ENCODE measurements at regions not wholly inside any gene's neighbourhood (a gene's known extent, or its start where the extent isn't known, plus 50 kb on each side); places are given as distances from the start of the nearest gene placed in this dataset.
"Not testable (repeated sequence)": the region's sequence is repeated elsewhere in the genome, so short reads cannot be mapped to it uniquely, and the experiment has no call there.

DNA sequence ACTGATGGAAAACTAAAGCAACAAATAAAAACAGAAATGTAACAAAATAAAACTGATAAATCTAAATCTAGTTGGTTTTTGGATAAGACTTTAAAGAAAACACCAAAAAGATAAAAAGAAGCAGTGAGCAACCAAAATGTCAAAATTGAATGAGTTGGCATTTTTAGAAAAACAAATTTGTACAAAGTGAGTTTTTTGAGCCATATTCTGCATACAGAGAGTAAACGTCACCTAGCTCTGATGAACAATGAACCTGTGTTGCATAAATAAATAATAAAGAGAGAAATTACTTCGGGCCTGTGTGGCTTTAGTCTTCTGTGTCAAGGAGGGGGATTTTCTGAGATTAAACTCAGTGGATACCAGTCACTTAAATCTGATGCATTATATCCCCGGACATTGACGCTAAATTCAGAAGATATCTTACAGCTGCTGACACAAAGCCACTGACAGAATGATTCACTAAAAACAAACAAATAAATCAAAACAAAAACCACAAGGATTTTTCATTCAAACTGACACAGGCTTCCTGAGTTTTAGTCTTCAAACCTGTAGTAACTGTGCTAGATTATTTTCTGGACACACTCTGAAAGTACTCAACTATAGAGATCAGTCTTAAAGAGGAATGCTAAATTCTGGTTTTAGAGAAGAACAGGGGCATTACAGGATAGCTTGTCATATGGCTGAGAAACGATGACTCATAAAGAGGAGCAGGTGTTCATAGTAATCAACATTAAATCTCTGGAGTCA is 403.5 kb upstream of the ST8SIA4 start:
- no peak for DNase-seq

GRCh38 chr5:101296477-101296876 is 393.4 kb upstream of the ST8SIA4 start:
- DNase-seq, result no peak

GRCh38 chr5:101292199-101292598 is 389.1 kb upstream of the ST8SIA4 start:
- no peak for DNase-seq

DNA sequence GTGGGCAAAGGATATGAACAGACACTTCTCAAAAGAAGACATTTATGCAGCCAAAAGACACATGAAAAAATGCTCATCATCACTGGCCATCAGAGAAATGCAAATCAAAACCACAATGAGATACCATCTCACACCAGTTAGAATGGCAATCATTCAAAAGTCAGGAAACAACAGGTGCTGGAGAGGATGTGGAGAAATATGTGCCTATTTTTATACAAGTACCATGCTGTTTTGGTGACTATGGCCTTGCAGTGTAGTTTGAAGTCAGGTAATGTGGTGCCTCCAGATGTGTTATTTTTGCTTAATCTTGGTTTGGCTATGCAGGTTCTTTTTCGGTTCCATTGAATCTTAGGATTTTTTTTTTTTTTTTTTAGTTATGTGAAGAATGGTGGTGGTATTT is 387.7 kb upstream of the ST8SIA4 start:
- not testable (repeated sequence) for DNase-seq

DNA sequence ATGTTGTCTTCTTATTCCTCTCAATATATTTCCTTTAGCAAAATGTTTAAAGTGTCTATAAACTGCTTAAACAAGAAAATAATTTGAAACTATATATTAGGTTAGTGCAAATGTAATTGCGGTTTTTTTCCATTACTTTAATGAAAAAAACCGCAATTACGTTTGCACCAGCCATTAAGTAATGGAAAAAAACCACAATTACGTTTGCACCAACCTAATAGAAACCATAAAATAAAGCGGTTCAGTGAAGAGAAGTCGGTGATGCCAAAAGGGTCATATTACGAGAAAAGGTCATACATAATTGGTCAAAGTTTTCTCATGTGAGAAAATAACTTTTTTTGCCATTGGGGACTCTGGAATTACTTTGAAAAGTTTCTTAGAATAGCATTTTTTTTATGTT is 385.6 kb upstream of the ST8SIA4 start:
- no peak for DNase-seq

DNA sequence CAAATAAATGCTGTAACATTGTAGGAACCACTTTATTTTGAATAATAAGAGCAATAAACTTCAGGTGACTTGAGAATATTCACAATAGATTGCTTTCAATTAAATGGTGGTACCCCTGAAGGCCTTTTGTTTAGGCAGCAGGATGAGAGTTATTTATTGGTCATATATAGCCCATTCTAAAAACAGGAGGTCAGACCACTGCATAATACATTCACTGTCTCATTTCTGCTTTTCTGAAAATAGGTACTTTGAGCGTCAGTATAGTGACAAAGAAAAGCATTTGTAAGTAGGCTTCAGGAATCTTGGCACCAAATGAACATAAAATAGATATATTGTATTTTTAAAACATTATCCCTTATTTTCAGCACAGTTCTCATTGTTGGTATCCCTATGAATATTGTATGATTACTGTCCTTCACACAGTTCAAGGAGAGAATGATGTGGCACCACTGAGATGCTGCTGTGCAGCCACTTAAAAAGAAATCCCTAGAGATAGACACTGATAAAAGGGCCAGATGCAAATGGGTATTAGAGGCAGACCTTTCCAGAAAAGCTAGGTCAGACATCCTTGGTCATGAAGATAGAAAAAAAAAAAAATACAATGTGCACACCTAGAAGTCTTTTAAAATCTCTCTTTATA is 381.8 kb upstream of the ST8SIA4 start:
- no peak for DNase-seq

DNA sequence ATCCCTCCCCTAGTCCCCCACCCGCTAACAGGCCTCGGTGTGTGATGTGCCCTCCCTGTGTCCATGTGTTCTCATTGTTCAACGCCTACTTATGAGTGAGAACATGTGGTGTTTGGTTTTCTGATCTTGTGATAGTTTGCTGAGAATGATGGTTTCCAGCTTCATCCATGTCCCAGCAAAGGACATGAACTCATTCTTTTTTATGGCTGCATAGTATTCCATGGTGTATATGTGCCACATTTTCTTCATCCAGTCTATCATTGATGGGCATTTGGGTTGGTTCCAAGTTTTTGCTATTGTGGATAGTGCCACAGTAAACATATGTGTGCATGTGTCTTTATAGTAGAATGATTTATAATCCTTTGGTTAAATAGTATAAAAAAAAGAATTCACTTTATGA is 380.9 kb upstream of the ST8SIA4 start:
- DNase-seq, result not testable (repeated sequence)

DNA sequence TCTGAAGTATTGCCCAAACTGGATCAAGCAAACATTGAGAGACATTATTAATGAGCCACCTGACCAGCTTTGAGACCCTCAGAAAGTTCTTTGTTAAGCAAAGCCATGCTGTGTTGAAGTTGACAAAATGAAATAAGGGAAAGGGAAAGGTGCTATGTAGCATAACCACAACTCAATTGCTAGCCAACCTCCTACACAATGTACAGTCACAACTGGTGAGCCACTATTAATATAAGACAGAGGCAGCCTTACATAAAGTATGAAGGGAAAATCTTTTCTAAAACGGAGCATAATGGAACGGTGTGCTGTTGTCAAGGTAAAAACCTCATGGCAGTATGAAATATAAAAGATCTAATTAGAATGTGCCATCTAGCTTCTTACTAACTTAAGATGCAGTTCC is 375.8 kb upstream of the ST8SIA4 start:
- DNase-seq, result no peak

DNA sequence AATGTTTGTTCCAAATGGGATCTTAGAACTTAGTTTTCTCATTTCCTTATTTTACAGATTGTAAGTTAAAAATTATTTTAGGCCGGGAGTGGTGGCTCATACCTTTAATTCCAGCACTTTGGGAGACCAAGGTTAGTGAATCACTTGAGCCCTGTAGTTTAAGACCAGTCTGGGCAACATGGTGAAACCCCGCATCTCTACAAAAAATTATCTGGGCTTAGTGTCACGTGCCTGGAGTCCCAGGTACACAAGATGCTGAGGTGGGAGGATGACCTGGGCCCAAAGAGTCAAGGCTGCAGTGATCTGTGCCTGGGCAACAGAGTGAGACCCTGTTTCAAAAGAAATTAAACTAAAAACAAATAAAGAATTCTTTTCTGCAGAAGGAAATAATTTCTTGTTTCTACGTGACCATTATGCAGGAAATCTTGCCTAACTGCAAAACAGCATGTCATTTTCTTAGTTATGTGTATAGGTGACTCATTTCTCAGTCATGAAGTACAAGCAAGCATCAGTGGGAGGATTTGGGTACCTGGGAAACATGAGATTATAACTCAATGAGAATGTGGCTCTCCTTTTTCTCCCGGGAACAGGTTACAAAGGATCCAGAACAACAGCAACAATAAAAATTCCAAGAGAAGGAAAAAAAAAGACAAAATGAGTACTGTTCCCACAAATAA is 375.1 kb upstream of the ST8SIA4 start:
- DNase-seq, result no peak

DNA sequence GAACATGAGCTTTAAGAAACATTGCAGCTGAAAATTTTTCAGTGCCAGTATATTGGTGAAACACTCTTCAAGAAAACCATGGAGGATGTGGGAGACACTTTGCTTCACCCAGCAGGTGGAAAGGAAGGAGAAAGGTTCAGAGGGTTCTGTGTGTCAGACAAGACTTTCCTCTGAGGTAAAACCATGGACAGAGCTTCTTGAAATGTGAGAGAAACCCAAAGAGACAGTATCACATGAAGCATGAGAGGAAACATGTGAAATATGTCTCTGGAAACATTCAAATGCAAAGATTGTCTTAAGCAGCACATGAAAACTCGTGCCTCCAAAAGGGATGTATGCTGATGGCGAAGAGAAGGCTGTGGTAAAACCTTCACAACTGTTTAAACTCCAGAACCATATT is 368.9 kb upstream of the ST8SIA4 start:
- DNase-seq, result no peak

GRCh38 chr5:101271416-101271815 is 368.3 kb upstream of the ST8SIA4 start:
- DNase-seq, result no peak

DNA sequence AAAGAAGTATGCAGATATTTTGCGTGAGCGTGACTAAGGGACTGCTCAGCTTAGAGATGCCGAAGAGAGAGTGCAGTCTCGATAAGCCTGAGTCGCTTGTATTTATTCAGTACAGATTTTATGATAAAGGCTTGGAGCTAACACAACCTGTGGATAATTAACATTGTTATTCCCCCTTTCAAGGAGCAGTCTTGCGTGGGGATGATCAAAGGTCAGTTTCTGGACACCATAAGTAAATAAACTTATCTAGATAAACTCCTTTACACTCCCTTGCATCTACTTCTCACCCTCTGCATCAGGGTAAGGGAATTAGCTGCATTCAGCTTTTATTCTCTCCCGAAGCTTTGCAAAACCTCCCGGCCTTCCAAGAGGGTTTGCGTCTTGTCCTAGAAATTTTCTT is 357.8 kb upstream of the ST8SIA4 start:
- no peak for DNase-seq

GRCh38 chr5:101253096-101253495 is 350.0 kb upstream of the ST8SIA4 start:
- DNase-seq, result no peak

GRCh38 chr5:101244621-101245020 is 341.5 kb upstream of the ST8SIA4 start:
- no peak for DNase-seq

DNA sequence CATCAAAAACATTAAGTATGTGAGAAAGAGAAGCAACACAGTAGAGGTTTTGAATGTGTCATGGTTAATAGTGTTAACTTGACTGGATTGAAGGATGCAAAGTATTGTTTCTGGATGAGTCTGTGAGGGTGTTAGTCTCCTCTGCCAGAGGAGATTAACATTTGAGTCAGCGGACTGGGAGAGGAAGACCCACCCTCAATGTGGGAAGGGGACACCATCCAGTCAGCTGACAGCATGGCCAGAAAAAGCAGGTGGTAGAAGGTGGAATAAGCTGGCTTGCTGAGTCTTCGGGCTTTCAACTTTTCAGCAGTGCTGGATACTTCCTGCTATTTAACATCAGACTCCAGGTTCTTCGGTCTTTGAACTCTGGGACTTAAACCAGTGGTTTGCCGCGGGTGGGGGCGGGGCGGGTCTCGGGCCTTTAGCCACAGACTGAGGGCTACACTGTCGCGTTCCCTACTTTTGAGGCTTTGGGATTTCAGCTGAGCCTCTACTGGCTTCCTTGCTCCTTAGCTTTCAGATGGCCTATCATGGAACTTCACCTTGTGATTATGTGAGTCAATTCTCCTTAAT is 309.9 kb upstream of the ST8SIA4 start:
- no peak for DNase-seq

DNA sequence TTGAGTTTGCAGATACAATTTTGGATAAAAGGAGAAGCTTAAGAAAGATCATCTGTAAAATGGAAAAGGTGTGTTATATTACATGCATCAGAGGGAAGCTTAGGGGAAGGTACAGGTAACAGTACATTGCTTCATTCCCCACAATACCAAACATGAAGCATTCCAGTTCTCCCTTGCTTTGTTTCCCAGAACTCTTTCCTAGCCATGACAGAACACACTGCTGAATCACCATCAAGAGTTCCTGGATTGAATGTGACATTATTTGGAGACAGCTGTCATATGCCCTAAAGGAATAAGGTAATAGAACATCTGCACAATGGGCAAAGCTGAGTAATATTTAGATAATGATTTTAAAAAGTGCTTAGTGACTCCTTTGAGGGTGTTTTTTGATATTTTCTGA is 303.5 kb upstream of the ST8SIA4 start:
- DNase-seq, result no peak

DNA sequence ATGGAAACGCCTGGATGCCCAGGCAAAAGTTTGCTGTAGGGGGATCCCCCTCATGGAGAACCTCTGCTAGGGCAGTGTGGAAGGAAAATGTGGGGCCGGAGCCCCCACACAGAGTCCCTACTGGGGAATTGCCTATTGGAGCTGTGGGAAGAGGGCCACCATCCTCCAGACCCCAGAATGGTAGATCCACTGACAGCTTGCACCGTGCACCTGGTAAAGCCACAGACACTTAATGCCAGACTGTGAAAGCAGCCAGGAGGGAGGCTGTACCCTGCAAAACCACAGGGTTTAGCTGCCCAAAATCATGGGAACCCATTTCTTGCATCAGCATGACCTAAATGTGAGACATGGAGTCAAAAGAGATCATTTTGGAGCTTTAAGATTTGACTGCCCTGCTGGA is 302.0 kb upstream of the ST8SIA4 start:
- DNase-seq, result not testable (repeated sequence)

DNA sequence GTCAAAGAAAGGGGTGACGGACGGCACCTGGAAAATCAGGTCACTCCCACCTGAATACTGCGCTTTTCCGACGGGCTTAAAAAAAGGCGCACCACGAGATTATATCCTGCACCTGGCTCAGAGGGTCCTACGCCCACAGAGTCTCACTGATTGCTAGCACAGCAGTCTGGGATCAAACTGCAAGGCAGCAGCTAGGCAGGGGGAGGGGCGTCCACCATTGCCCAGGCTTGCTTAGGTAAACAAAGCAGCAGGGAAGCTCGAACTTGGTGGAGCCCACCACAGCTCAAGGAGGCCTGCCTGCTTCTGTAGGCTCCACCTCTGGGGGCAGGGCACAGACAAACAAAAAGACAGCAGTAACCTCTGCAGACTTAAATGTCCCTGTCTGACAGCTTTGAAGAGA is 277.3 kb upstream of the ST8SIA4 start:
- not testable (repeated sequence) for DNase-seq

GRCh38 chr5:101176605-101177004 is 273.5 kb upstream of the ST8SIA4 start:
- DNase-seq, result no peak

GRCh38 chr5:101174981-101175380 is 271.9 kb upstream of the ST8SIA4 start:
- no peak for DNase-seq

GRCh38 chr5:101163088-101163487 is 260.0 kb upstream of the ST8SIA4 start:
- no peak for DNase-seq

- no peak for DNase-seq
Observed at GRCh38 chr5:101160002-101160401, 256.9 kb upstream of the ST8SIA4 start.

GRCh38 chr5:101159006-101159405 is 255.9 kb upstream of the ST8SIA4 start:
- DNase-seq, result no peak

DNA sequence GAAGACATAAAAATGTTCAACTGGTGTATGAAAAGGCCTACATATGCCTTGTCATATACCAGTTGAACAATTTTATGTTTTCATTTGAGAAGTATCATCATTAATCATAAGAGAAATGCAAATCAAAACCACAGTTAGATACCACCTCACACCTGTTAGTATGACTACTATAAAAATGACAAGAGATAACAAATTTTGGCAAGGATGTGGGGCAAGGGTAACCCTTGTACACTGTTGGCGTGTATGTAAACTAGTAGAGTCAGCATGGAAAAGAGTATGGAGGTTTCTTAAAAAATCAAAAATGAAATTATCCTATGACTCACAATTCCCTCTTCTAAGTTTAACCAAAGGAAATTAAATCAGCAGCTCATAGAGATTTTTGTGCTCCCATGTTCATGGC is 250.4 kb upstream of the ST8SIA4 start:
- no peak for DNase-seq

All from activated effector memory CD4-positive, alpha-beta T cell treated with anti-CD3 and anti-CD28 coated beads, Interleukin-2, amount 50 U/mL, for 16 hours (primary cell).